SK-N-MC (cell line): ENCODE measurements at regions not wholly inside any gene's neighbourhood (a gene's known extent, or its start where the extent isn't known, plus 50 kb on each side); places are given as distances from the start of the nearest gene placed in this dataset.

Experiments
- EZH2 ChIP-seq: fragments of 200-600 bp; sonication (generic); IDR thresholded peaks from one replicate; pipeline ENCODE4 v1.6.1; 2017; ENCODE audit warnings: antibody characterized with exemption
- FOXP2 ChIP-seq: optimal IDR thresholded peaks from 2 replicates; pipeline ENCODE3; 2011; ENCODE audit warnings: mild to moderate bottlenecking, moderate library complexity; ENCODE audit not compliant: insufficient read depth; ENCODE audit errors: extremely low read length, control extremely low read depth
- POLR2AphosphoS5 ChIP-seq: IDR thresholded peaks from 2 replicates; pipeline ENCODE4 v1.6.1; 2012; ENCODE audit warnings: mild to moderate bottlenecking, low read depth, low read length, borderline replicate concordance

DNA sequence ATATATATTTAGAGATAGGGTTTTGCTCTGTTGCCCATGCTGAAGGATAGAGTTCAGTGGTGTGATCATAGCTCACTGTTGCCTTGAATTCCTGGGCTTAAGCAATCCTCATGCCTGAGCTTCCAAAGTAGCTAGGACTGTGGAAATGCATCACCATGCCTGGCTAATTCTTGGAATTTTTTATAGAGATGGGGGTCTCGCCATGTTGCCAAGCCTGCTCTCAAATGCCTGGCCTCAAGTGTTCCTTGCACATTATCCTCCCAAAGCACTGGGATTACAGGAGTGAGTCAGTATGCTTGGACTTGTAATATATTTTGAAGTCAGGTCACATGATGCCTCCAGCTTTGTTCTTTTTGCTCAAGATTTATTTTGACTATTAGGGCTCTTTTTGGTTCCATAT, 178.0 kb downstream of the RPAP3 start:
- no peak for TF ChIP-seq EZH2
- TF ChIP-seq POLR2AphosphoS5: no peak
- TF ChIP-seq FOXP2: no peak
